ENCODE measurements at regions not wholly inside any gene's neighbourhood (a gene's known extent, or its start where the extent isn't known, plus 50 kb on each side); places are given as distances from the start of the nearest gene placed in this dataset.

- DNase-seq (ENCODE audit: low spot score) = no peak
Measured at GRCh38 chr14:99004112-99004511, 267.9 kb downstream of the BCL11B start.

GRCh38 chr14:99006276-99006675 is 265.7 kb downstream of the BCL11B start:
- DNase-seq (ENCODE audit: low spot score) = no peak

GRCh38 chr14:99007795-99008194 is 264.2 kb downstream of the BCL11B start:
- no peak for DNase-seq (ENCODE audit: low spot score)

GRCh38 chr14:99009871-99010270 is 262.1 kb downstream of the BCL11B start:
- no peak for DNase-seq (ENCODE audit: low spot score)

GRCh38 chr14:99011385-99011784 is 260.6 kb downstream of the BCL11B start:
- DNase-seq (ENCODE audit: low spot score) = no peak

- no peak for DNase-seq (ENCODE audit: low spot score)
Measured at GRCh38 chr14:99012703-99013102, 259.3 kb downstream of the BCL11B start.

GRCh38 chr14:99015833-99016232 is 256.2 kb downstream of the BCL11B start:
- DNase-seq (ENCODE audit: low spot score) = no peak

GRCh38 chr14:99023371-99023770 is 248.6 kb downstream of the BCL11B start:
- DNase-seq (ENCODE audit: low spot score) = no peak

- no peak for DNase-seq (ENCODE audit: low spot score)
Measured at GRCh38 chr14:99024926-99025325, 247.1 kb downstream of the BCL11B start.

- no peak for DNase-seq (ENCODE audit: low spot score)
Measured at GRCh38 chr14:99025418-99025817, 246.6 kb downstream of the BCL11B start.

GRCh38 chr14:99026471-99026870 is 245.5 kb downstream of the BCL11B start:
- DNase-seq (ENCODE audit: low spot score) = no peak

GRCh38 chr14:99028041-99028440 is 244.0 kb downstream of the BCL11B start:
- DNase-seq (ENCODE audit: low spot score) = no peak

GRCh38 chr14:99028521-99028920 is 243.5 kb downstream of the BCL11B start:
- DNase-seq (ENCODE audit: low spot score) = no peak

- no peak for DNase-seq (ENCODE audit: low spot score)
Measured at GRCh38 chr14:99029145-99029915, 242.7 kb downstream of the BCL11B start.

GRCh38 chr14:99029916-99030305 is 242.1 kb downstream of the BCL11B start:
- no peak for DNase-seq (ENCODE audit: low spot score)

- no peak for DNase-seq (ENCODE audit: low spot score)
Measured at GRCh38 chr14:99030454-99030853, 241.5 kb downstream of the BCL11B start.

- DNase-seq (ENCODE audit: low spot score) = no peak
Measured at GRCh38 chr14:99032759-99033158, 239.2 kb downstream of the BCL11B start.

- DNase-seq (ENCODE audit: low spot score) = no peak
Measured at GRCh38 chr14:99033951-99034350, 238.0 kb downstream of the BCL11B start.

GRCh38 chr14:99034711-99035171 is 237.3 kb downstream of the BCL11B start:
- DNase-seq (ENCODE audit: low spot score) = no peak

- DNase-seq (ENCODE audit: low spot score) = no peak
Measured at GRCh38 chr14:99035268-99035667, 236.7 kb downstream of the BCL11B start.

- no peak for DNase-seq (ENCODE audit: low spot score)
Measured at GRCh38 chr14:99035712-99036610, 236.0 kb downstream of the BCL11B start.

GRCh38 chr14:99036611-99037293 is 235.2 kb downstream of the BCL11B start:
- DNase-seq (ENCODE audit: low spot score) = no peak
